ENCODE measurements at regions not wholly inside any gene's neighbourhood (a gene's known extent, or its start where the extent isn't known, plus 50 kb on each side); places are given as distances from the start of the nearest gene placed in this dataset.

DNA sequence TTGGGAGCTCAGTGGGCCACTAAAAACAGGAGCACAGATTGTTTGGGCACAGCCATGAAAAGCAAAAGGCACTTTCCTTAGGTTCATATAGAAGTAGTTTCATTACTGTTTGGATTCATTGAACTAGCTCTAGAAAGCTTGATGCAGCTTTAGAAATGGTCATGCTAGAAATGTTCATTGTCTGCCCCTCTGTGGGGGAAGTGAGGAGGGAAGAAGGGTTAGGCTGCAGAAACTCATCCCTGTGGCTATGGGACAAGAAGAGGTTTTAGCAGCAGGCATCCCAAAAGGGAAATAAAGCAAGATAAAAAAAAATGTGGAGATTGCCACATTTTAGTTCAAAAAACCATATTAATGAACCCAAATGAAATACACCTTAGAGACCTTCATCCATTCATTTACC is 359.6 kb upstream of the PTBP2 start:
- Histone ChIP-seq H3K4me1 (no peaks in the 10 kb centered on the region), H3K36me3 (no peaks in the 10 kb centered on the region), H3K27me3 (no peaks in the 10 kb centered on the region), H3K4me3 (no peak overlapping the region), H3K27ac (no peak overlapping the region), H3K9me3 (no peaks in the 10 kb centered on the region)
- DNase-seq (no peak), ATAC-seq (ENCODE audit: low FRiP score in 2 of 2) (no peak)
- no peak for TF ChIP-seq POLR2AphosphoS5 (IDR thresholded peaks at IDR 0.05)

DNA sequence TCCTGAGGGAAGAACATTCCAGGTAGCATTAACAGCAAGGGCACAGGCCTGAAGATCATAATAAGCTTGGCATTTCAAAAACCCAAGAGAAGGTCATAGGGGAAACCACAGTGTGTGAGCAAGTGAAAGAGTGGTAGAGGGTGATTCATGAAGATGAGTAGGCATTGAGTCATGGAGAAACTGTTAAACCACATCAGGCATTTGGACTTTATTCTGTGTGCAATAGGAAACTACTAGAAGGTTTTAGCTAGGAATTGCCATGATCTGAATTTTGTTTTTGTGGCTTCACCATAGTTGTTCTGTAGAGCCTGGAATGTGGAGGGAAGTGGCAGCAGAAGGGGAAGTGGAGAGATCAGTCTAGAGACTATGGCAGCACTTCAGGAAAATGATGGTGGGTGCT is 359.0 kb upstream of the PTBP2 start:
- Histone ChIP-seq H3K4me3 (no peak overlapping the region), H3K36me3 (no peaks in the 10 kb centered on the region), H3K9me3 (no peaks in the 10 kb centered on the region), H3K27me3 (no peaks in the 10 kb centered on the region), H3K27ac (no peak overlapping the region), H3K4me1 (no peaks in the 10 kb centered on the region)
- peak in 1 of 4 donors; percentile 25 for TF ChIP-seq EP300 (IDR thresholded peaks at IDR 0.05)
- no peak for TF ChIP-seq POLR2A (IDR thresholded peaks at IDR 0.05)
- TF ChIP-seq, protein P1, sequence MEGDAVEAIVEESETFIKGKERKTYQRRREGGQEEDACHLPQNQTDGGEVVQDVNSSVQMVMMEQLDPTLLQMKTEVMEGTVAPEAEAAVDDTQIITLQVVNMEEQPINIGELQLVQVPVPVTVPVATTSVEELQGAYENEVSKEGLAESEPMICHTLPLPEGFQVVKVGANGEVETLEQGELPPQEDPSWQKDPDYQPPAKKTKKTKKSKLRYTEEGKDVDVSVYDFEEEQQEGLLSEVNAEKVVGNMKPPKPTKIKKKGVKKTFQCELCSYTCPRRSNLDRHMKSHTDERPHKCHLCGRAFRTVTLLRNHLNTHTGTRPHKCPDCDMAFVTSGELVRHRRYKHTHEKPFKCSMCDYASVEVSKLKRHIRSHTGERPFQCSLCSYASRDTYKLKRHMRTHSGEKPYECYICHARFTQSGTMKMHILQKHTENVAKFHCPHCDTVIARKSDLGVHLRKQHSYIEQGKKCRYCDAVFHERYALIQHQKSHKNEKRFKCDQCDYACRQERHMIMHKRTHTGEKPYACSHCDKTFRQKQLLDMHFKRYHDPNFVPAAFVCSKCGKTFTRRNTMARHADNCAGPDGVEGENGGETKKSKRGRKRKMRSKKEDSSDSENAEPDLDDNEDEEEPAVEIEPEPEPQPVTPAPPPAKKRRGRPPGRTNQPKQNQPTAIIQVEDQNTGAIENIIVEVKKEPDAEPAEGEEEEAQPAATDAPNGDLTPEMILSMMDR (IDR thresholded peaks at IDR 0.05) = no peak
- TF ChIP-seq POLR2AphosphoS5 (IDR thresholded peaks at IDR 0.05) = no peak
- DNase-seq = no peak
- ATAC-seq (ENCODE audit: low FRiP score in 2 of 2) = peak; percentile 43 to 79

DNA sequence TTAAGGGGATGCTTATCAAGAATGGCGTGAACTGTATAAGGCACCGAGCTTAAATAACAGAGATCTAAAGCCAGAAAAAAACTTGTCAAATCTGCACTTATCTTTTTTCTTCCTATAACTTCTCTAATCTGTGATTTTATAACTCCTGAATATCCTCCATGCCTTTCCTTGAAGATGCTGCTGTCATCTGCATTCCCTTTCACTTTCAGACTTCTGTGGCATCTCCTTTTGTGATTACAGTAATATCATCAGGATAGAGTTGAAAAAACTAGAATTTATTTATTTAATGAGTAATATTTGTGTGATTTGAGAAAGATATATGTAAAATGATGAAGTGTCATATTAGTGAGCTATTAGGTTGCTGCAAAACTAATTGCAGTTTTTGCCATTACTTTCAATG is 357.8 kb upstream of the PTBP2 start:
- no peaks in the 10 kb centered on the region for H3K9me3 ChIP-seq
- no peak overlapping the region for H3K27ac ChIP-seq
- ATAC-seq (ENCODE audit: low FRiP score in 2 of 2) (no peak), DNase-seq (no peak)
- H3K4me3 ChIP-seq = no peak overlapping the region
- H3K36me3 ChIP-seq = no peaks in the 10 kb centered on the region
- TF ChIP-seq POLR2AphosphoS5 (IDR thresholded peaks at IDR 0.05) = no peak
- TF ChIP-seq POLR2A (IDR thresholded peaks at IDR 0.05) = no peak
- TF ChIP-seq, protein P1 (IDR thresholded peaks at IDR 0.05) = no peak
- TF ChIP-seq EP300 (IDR thresholded peaks at IDR 0.05) = no peak
- no peaks in the 10 kb centered on the region for H3K27me3 ChIP-seq
- H3K4me1 ChIP-seq = no peaks in the 10 kb centered on the region
- WGBS, 2 donors = 64 to 67% methylated on average over 2 of the region's 2 CpGs

DNA sequence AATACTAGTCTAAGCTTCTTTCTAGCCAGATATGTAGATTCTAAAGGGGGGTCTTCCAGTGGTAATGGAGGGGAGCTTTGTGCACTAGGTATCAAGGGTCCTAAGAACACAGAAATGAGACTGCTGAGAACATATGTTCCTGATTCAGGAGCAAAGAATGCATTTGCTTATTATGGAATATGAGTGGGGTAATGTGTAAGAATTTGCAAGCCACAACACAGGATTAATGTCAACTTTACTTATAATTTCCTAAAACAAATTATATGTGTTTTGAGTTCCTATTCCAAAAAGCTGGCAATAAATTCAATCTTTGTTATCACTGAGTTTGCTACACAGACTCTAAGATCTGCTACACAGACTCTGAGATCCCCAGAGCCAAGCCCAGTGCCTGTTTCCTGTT is 357.0 kb upstream of the PTBP2 start:
- Histone ChIP-seq H3K36me3 (no peaks in the 10 kb centered on the region), H3K4me1 (no peaks in the 10 kb centered on the region), H3K27ac (no peak overlapping the region), H3K9me3 (no peaks in the 10 kb centered on the region), H3K4me3 (no peak overlapping the region), H3K27me3 (no peaks in the 10 kb centered on the region)
- no peak for DNase-seq
- no peak for TF ChIP-seq POLR2A (IDR thresholded peaks at IDR 0.05)
- TF ChIP-seq POLR2AphosphoS5 (IDR thresholded peaks at IDR 0.05) = no peak
- TF ChIP-seq, protein P1 (IDR thresholded peaks at IDR 0.05) = no peak
- no peak for TF ChIP-seq EP300 (IDR thresholded peaks at IDR 0.05)
- no peak for ATAC-seq (ENCODE audit: low FRiP score in 2 of 2)

DNA sequence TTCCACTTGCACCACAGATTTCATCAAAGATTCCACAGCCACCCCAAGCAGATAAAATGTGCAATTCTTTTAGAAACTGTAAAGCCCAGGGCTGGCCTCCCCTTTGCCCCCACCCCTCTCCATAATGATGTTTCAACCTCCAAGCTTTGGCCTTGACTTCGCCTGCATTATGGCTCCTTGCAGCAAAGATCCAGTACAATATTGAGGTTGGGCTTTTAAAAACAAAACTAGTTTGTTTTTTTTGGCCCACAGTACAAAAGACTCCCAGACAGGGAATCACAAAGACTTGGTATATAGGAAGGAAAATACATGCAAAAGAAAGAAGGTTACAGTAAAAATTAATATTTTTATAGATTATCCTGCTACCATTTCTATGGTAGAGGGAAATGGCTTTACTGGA is 356.5 kb upstream of the PTBP2 start:
- Histone ChIP-seq H3K27ac (no peak overlapping the region), H3K4me1 (no peaks in the 10 kb centered on the region), H3K9me3 (no peaks in the 10 kb centered on the region), H3K4me3 (no peak overlapping the region), H3K36me3 (no peaks in the 10 kb centered on the region), H3K27me3 (no peaks in the 10 kb centered on the region)
- DNase-seq (no peak), ATAC-seq (ENCODE audit: low FRiP score in 2 of 2) (no peak)
- 57 to 74% methylated on average over 1 of the region's 1 CpG for WGBS, 2 donors
- no peak for TF ChIP-seq POLR2A (IDR thresholded peaks at IDR 0.05)
- TF ChIP-seq, protein P1 (IDR thresholded peaks at IDR 0.05) = no peak
- no peak for TF ChIP-seq POLR2AphosphoS5 (IDR thresholded peaks at IDR 0.05)
- TF ChIP-seq EP300 (IDR thresholded peaks at IDR 0.05) = no peak

Data from upper lobe of left lung (tissue), 6 donors.